K562 (cell line): ENCODE measurements at regions not wholly inside any gene's neighbourhood (a gene's known extent, or its start where the extent isn't known, plus 50 kb on each side); places are given as distances from the start of the nearest gene placed in this dataset.

Experiments used
- ATAC-seq: fragments of 200-7000 bp; cut with Tn5 transposase; 3 replicates; pipeline ENCODE4 v1.9.1; 2020; ENCODE audit warnings: moderate library complexity
- BruUV-seq: library from RNA; stranded (reverse); fragments of 400-500 nt; replicated peaks from 2 replicates; lab custom pipeline; 2021; lab: Mats Ljungman, UMichigan
- CTCF ChIA-PET: fragments of 300-600 bp; formaldehyde crosslinking; extraction: SDS; loops from one replicate; lab custom pipeline; 2021; ENCODE audit warnings: low intra/inter-chr PET ratio; lab: Yijun Ruan, JAX
- POLR2A ChIA-PET: fragments of 300-600, 350-650 bp; sonication (Branson Sonifier 250); formaldehyde crosslinking; extraction: SDS; loops from one replicate; lab custom pipeline; 2021; ENCODE audit warnings: antibody characterized with exemption, inconsistent platforms; lab: Yijun Ruan, JAX
- DNase-seq, 4 experiments: peaks; one replicate each; pipeline versions ENCODE4 v3.0.0 to v3.0.0-alpha.2; 2011 to 2018; ENCODE audit warnings: low spot score in 3 of 4, mixed read lengths in 3 of 4; ENCODE audit errors: extremely low read depth in 1 of 4
- FAIRE-seq: peaks from 2 replicates; lab custom pipeline; 2011; peaks lifted over from hg19 to GRCh38; lab: Jason Lieb, UNC
- H2AFZ ChIP-seq: 2 replicates; pipeline ENCODE4 v1.6.0; 2011; ENCODE audit warnings: low read depth, low read length, control low read depth, inconsistent platforms
- H3K27ac ChIP-seq: fragments of 200-600 bp; 3 replicates; pipeline ENCODE4 v1.8.0; 2011; ENCODE audit warnings: low read depth, mild to moderate bottlenecking, control low read depth, inconsistent platforms, low read length, moderate library complexity, mixed read lengths; ENCODE audit errors: extremely low read depth
- H3K27me3 ChIP-seq, 2 experiments: fragments of 300-600 bp in 1 of 2; 2 replicates in 1 of 2; 3 replicates in 1 of 2; pipeline versions ENCODE4 v1.6.0 to v1.8.0; 2011; ENCODE audit warnings: inconsistent platforms in 2 of 2, low read length in 2 of 2, mild to moderate bottlenecking in 1 of 2, mixed read lengths in 1 of 2, moderate library complexity in 1 of 2; ENCODE audit not compliant: control insufficient read depth in 2 of 2, insufficient read depth in 2 of 2
- H3K36me3 ChIP-seq: fragments of 300-600 bp; 3 replicates; pipeline ENCODE4 v1.8.0; 2011; ENCODE audit warnings: mild to moderate bottlenecking, low read length, inconsistent platforms; ENCODE audit not compliant: control insufficient read depth, insufficient read depth
- H3K4me1 ChIP-seq, 2 experiments: fragments of 200-600 bp in 1 of 2; replicated peaks in 1 of 2; 2 replicates in 1 of 2; 3 replicates in 1 of 2; pipeline versions ENCODE4 v1.5.1 to v1.8.0; 2011; ENCODE audit warnings: inconsistent platforms in 2 of 2, low read length in 2 of 2, mild to moderate bottlenecking in 1 of 2, mixed read lengths in 1 of 2, moderate library complexity in 1 of 2; ENCODE audit not compliant: control insufficient read depth in 2 of 2, insufficient read depth in 2 of 2
- H3K4me2 ChIP-seq: 2 replicates; pipeline ENCODE4 v1.6.1; 2011; ENCODE audit warnings: low read length, control low read depth, inconsistent platforms, mixed read lengths; ENCODE audit not compliant: insufficient read depth
- H3K4me3 ChIP-seq: fragments of 200-600 bp; sonication (generic), shearing (Covaris generic); 2 replicates; pipeline ENCODE4 v1.5.1; 2016; ENCODE audit warnings: control low read depth, inconsistent platforms
- H3K79me2 ChIP-seq: fragments of 200-600 bp; 3 replicates; pipeline ENCODE4 v1.8.0; 2011; ENCODE audit warnings: low read length, inconsistent platforms; ENCODE audit not compliant: control insufficient read depth, insufficient read depth
- H3K9ac ChIP-seq, 2 experiments: 2 replicates each; pipeline versions ENCODE4 v1.6.0 to v1.6.1; 2011; ENCODE audit warnings: low read depth in 2 of 2, low read length in 2 of 2, control low read depth in 1 of 2, inconsistent platforms in 1 of 2, mild to moderate bottlenecking in 1 of 2, mixed read lengths in 1 of 2; ENCODE audit not compliant: insufficient read depth in 1 of 2
- H3K9me1 ChIP-seq: one replicate; pipeline ENCODE4 v1.6.0; 2011; ENCODE audit warnings: inconsistent platforms, mild to moderate bottlenecking, low read length, moderate library complexity; ENCODE audit not compliant: control insufficient read depth, insufficient read depth
- H3K9me3 ChIP-seq: replicated peaks from 2 replicates; pipeline ENCODE4 v1.5.1; 2011; ENCODE audit warnings: low read depth, low read length, inconsistent platforms; ENCODE audit not compliant: control insufficient read depth, insufficient read depth
- H4K20me1 ChIP-seq: replicated peaks from 2 replicates; pipeline ENCODE4 v1.6.1; 2011; ENCODE audit warnings: low read length, inconsistent platforms, mixed read lengths; ENCODE audit not compliant: control insufficient read depth, insufficient read depth
- KAT2B ChIP-seq: IDR thresholded peaks from one replicate; pipeline ENCODE4 v1.6.1; 2012; ENCODE audit warnings: low read depth, mild to moderate bottlenecking, control low read depth, inconsistent platforms, low read length, moderate library complexity
- SPI1 ChIP-seq: IDR thresholded peaks from 2 replicates; pipeline ENCODE4 v1.6.1; 2011; ENCODE audit warnings: low read depth, low read length, control low read depth, borderline replicate concordance
- ZNF121 ChIP-seq: sonication (generic); formaldehyde crosslinking; conservative IDR thresholded peaks from 2 replicates; pipeline ENCODE4 v1.8.0; 2022; ENCODE audit warnings: missing genetic modification reagents
- ZNF197 ChIP-seq: fragments of 200-800 bp; sonication (Bioruptor generic); IDR thresholded peaks from 2 replicates; pipeline ENCODE4 v1.6.1; 2016; ENCODE audit warnings: low read depth, missing genetic modification characterization, missing compliant biosample characterization
- ZNF408 ChIP-seq: fragments of 250-450 bp; sonication (Bioruptor Pico); IDR thresholded peaks from 2 replicates; pipeline ENCODE4 v1.4.0; 2020; ENCODE audit warnings: low read depth, mild to moderate bottlenecking, moderate library complexity
- WGBS: fragments of 100-300 bp; shearing (Covaris generic); methylation state at CpG from one replicate; pipeline ENCODE4 v1.1.6; 2016; ENCODE audit warnings: low coverage, mixed read lengths; ENCODE audit not compliant: insufficient coverage; ENCODE audit errors: missing lambda C conversion rate; 5-methylcytosine and 5-hydroxymethylcytosine counted together
- in situ Hi-C: fragments of 300-500 bp; cut with MboI; formaldehyde crosslinking; loops from 4 replicates; pipeline ENCODE4 v1.15.0; 2018; ENCODE audit warnings: inconsistent platforms, mixed read lengths
- intact Hi-C: fragments of 100-400 bp; cut with micrococcal nuclease; formaldehyde crosslinking; loops from 2 replicates; pipeline ENCODE4 v1.14.2; 2022
- TF ChIP-seq, protein P1 (sequence below), 2 experiments: fragments of 150-350 bp in 1 of 2; IDR thresholded peaks; 2 replicates each; pipeline ENCODE4 v1.6.1; 2012 to 2016; ENCODE audit warnings: low read depth in 2 of 2, low read length in 2 of 2, mild to moderate bottlenecking in 1 of 2, moderate library complexity in 1 of 2
- TF ChIP-seq, protein P2 (sequence below): sonication (generic); formaldehyde crosslinking; IDR thresholded peaks from 2 replicates; pipeline ENCODE4 v1.8.1; 2023; ENCODE audit warnings: mild to moderate bottlenecking, missing genetic modification reagents
- TF ChIP-seq, protein P3 (sequence below): sonication (generic); formaldehyde crosslinking; IDR thresholded peaks from 2 replicates; pipeline ENCODE4 v1.8.0; 2023; ENCODE audit warnings: mild to moderate bottlenecking, missing genetic modification reagents
- TF ChIP-seq, protein P4 (sequence below), 3 experiments: fragments of 200-800 bp in 1 of 3; sonication (Bioruptor generic) in 1 of 3; sonication (generic) in 1 of 3; formaldehyde crosslinking in 1 of 3; IDR thresholded peaks; 2 replicates each; pipeline versions ENCODE4 v1.6.1 to v1.8.0; 2016 to 2022; ENCODE audit warnings: mild to moderate bottlenecking in 2 of 3, missing compliant biosample characterization in 2 of 3, missing genetic modification characterization in 2 of 3, missing genetic modification reagents in 1 of 3

DNA sequence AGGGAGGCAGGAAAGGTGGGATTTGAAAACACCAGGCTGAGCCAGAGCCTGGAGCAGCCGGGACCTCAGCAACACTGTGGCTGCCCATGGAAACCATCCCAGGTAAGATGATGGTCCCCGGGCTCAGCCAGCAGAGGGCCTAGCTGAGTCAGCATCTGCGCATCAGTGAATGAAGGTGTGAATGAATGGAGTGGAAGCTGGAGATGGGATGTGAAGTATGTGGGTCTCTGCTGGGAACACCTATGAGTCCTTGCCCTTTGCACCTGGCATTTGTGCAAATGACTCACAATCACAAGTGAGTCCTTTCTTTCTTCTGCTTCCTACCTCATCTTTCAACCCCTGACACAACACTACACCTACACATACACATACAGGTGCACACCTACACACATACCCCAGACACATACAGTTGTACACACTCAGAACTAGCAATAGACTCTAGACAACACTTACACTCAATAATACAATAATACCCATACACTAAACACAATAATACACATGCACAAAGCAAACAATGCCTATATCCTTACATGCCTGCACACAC lies 62.8 kb upstream of the PRDM11 start (continued):
- TF ChIP-seq ZNF197 (CRISPR knock-in tag) = no peak

DNA sequence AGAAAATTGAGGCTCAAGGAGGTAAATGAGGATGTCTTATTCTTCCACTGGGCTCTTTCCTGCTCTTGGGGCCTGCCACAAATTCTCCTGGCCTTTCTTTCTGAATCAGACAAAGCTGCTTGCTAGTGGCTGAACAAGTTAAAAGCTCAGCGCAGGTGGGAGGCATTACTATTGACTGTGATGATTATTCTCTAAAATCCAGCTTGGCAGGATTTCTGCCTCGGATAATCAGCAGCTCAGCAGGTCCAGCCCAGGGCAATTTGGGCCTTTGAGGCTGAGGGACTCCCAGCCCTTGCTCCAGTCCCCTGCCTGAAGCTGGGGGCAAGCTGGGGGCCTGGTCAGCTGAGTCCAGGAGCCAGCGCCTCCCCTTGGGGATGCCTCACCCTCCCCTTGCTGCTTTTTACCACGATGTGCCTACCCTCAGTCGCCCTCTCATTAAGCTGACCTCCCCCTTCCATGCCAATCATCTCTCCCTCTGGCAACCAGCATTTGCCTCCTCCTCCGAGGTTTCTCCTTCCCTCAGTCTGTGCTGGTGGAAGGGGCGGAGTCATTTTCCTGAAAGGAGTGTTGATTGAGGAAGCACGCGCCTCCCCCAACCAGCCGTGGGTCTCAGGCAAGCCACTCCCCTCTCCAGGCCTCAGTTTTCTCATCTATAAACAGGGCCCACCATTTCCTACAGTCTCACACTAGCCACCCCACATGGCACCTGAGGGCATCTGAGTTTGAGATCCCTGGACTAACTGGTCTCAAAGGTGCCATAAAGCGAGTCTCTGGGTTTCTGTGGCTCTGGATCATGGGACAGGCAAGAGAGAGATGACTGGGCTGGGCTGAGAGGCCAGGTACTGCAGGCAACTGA lies 60.6 kb upstream of the PRDM11 start:
- no peak overlapping the region for H3K4me3 ChIP-seq
- ATAC-seq (no peak), FAIRE-seq (no peak), DNase-seq (no peak)
- no peaks in the 10 kb centered on the region for H3K9me1 ChIP-seq
- no peaks in the 10 kb centered on the region for H4K20me1 ChIP-seq
- peaks cover 2 to 12% of the 10 kb centered on the region in 2 experiments; a peak in 2 of 5 replicates for H3K27me3 ChIP-seq
- 1% methylated on average over 10 of the region's 11 CpGs for WGBS
- H3K27ac ChIP-seq = no peak overlapping the region
- ChIA-PET CTCF (no interaction called here), POLR2A (interaction anchor here (0.6 kb wide), 1 partner anchor 12 kb away, joined by 3 read pairs; no protein-coding TSS in a partner anchor)
- H3K9me3 ChIP-seq = no peaks in the 10 kb centered on the region
- intact Hi-C loops = no loop called here
- H3K4me2 ChIP-seq = no peak overlapping the region
- in situ Hi-C loops = no loop called here
- no peak overlapping the region for H3K9ac ChIP-seq
- BruUV-seq = no TSS peak
- no peaks in the 10 kb centered on the region for H3K4me1 ChIP-seq
- no peak overlapping the region for H2AFZ ChIP-seq
- no peaks in the 10 kb centered on the region for H3K36me3 ChIP-seq
- H3K79me2 ChIP-seq = no peaks in the 10 kb centered on the region
- TF ChIP-seq, protein P1, sequence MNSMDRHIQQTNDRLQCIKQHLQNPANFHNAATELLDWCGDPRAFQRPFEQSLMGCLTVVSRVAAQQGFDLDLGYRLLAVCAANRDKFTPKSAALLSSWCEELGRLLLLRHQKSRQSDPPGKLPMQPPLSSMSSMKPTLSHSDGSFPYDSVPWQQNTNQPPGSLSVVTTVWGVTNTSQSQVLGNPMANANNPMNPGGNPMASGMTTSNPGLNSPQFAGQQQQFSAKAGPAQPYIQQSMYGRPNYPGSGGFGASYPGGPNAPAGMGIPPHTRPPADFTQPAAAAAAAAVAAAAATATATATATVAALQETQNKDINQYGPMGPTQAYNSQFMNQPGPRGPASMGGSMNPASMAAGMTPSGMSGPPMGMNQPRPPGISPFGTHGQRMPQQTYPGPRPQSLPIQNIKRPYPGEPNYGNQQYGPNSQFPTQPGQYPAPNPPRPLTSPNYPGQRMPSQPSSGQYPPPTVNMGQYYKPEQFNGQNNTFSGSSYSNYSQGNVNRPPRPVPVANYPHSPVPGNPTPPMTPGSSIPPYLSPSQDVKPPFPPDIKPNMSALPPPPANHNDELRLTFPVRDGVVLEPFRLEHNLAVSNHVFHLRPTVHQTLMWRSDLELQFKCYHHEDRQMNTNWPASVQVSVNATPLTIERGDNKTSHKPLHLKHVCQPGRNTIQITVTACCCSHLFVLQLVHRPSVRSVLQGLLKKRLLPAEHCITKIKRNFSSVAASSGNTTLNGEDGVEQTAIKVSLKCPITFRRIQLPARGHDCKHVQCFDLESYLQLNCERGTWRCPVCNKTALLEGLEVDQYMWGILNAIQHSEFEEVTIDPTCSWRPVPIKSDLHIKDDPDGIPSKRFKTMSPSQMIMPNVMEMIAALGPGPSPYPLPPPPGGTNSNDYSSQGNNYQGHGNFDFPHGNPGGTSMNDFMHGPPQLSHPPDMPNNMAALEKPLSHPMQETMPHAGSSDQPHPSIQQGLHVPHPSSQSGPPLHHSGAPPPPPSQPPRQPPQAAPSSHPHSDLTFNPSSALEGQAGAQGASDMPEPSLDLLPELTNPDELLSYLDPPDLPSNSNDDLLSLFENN (IDR thresholded peaks at IDR 0.05; ENCODE audit: low read depth in 2 of 2, low read length in 2 of 2) = no peak
- TF ChIP-seq, protein P2, sequence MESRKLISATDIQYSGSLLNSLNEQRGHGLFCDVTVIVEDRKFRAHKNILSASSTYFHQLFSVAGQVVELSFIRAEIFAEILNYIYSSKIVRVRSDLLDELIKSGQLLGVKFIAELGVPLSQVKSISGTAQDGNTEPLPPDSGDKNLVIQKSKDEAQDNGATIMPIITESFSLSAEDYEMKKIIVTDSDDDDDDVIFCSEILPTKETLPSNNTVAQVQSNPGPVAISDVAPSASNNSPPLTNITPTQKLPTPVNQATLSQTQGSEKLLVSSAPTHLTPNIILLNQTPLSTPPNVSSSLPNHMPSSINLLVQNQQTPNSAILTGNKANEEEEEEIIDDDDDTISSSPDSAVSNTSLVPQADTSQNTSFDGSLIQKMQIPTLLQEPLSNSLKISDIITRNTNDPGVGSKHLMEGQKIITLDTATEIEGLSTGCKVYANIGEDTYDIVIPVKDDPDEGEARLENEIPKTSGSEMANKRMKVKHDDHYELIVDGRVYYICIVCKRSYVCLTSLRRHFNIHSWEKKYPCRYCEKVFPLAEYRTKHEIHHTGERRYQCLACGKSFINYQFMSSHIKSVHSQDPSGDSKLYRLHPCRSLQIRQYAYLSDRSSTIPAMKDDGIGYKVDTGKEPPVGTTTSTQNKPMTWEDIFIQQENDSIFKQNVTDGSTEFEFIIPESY (CRISPR knock-in tag) = no peak
- TF ChIP-seq ZNF408 (CRISPR knock-in tag) = no peak
- TF ChIP-seq, protein P3, sequence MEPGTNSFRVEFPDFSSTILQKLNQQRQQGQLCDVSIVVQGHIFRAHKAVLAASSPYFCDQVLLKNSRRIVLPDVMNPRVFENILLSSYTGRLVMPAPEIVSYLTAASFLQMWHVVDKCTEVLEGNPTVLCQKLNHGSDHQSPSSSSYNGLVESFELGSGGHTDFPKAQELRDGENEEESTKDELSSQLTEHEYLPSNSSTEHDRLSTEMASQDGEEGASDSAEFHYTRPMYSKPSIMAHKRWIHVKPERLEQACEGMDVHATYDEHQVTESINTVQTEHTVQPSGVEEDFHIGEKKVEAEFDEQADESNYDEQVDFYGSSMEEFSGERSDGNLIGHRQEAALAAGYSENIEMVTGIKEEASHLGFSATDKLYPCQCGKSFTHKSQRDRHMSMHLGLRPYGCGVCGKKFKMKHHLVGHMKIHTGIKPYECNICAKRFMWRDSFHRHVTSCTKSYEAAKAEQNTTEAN (CRISPR knock-in tag) = no peak
- TF ChIP-seq KAT2B = no peak
- no peak for TF ChIP-seq ZNF121
- no peak for TF ChIP-seq SPI1
- TF ChIP-seq, protein P4, sequence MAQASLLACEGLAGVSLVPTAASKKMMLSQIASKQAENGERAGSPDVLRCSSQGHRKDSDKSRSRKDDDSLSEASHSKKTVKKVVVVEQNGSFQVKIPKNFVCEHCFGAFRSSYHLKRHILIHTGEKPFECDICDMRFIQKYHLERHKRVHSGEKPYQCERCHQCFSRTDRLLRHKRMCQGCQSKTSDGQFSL (CRISPR knock-in tag; IDR thresholded peaks at IDR 0.05) = no peak
- TF ChIP-seq, protein P4 (tag; IDR thresholded peaks at IDR 0.05) = no peak
